Eye (tissue), 1 donor: ENCODE measurements at regions not wholly inside any gene's neighbourhood (a gene's known extent, or its start where the extent isn't known, plus 50 kb on each side); places are given as distances from the start of the nearest gene placed in this dataset.

Experiments
- DNase-seq: peaks from one replicate; pipeline ENCODE4 v3.0.0-alpha.2; 2015

- no peak for DNase-seq
Measured at GRCh38 chr1:244937099-244937498, 72.8 kb upstream of the HNRNPU start.

- no peak for DNase-seq
Measured at GRCh38 chr1:244920911-244921761, 56.8 kb upstream of the HNRNPU start.

GRCh38 chr1:244919320-244920282, 55.3 kb upstream of the HNRNPU start:
- no peak for DNase-seq

- DNase-seq, result peak; percentile 71
Measured at GRCh38 chr1:244918421-244919319, 54.3 kb upstream of the HNRNPU start.

GRCh38 chr1:244917073-244917670, 52.8 kb upstream of the HNRNPU start:
- no peak for DNase-seq

GRCh38 chr1:244915736-244916135, 51.4 kb upstream of the HNRNPU start:
- DNase-seq, result no peak

- DNase-seq, result no peak
Measured at GRCh38 chr1:244914761-244915160, 50.4 kb upstream of the HNRNPU start.
